ENCODE measurements at regions not wholly inside any gene's neighbourhood (a gene's known extent, or its start where the extent isn't known, plus 50 kb on each side); places are given as distances from the start of the nearest gene placed in this dataset.

GRCh38 chr2:201978986-201979385 lies 54.7 kb upstream of the FZD7 start:
- H3K36me3 ChIP-seq (ENCODE audit: control insufficient read depth, insufficient read depth, low read length), result no peaks in the 10 kb centered on the region
- H3K27me3 ChIP-seq (ENCODE audit: control insufficient read depth, insufficient read depth, low read length, poor library complexity, severe bottlenecking), result no peaks in the 10 kb centered on the region
- H3K4me3 Mint-ChIP-seq, result no peak overlapping the region
- DNase-seq, result no peak
- H3K27me3 Mint-ChIP-seq (ENCODE audit: insufficient read depth), result no peaks in the 10 kb centered on the region
- no peak overlapping the region for H3K27ac Mint-ChIP-seq
- no peak overlapping the region for H3K9ac ChIP-seq (ENCODE audit: extremely low read depth, low read length, poor library complexity, severe bottlenecking)
- H3K9me3 ChIP-seq (ENCODE audit: control insufficient read depth, low read length), result no peaks in the 10 kb centered on the region
- WGBS, 2 experiments (ENCODE audit: insufficient coverage in 1 of 2, insufficient read length in 1 of 2), result 94 to 100% methylated on average over 1 to 4 of the region's 4 CpGs
- peaks cover 40% of the 10 kb centered on the region for H3K4me1 Mint-ChIP-seq
- no peaks in the 10 kb centered on the region for H3K36me3 Mint-ChIP-seq (ENCODE audit: low read depth)
- TF ChIP-seq, protein P1, sequence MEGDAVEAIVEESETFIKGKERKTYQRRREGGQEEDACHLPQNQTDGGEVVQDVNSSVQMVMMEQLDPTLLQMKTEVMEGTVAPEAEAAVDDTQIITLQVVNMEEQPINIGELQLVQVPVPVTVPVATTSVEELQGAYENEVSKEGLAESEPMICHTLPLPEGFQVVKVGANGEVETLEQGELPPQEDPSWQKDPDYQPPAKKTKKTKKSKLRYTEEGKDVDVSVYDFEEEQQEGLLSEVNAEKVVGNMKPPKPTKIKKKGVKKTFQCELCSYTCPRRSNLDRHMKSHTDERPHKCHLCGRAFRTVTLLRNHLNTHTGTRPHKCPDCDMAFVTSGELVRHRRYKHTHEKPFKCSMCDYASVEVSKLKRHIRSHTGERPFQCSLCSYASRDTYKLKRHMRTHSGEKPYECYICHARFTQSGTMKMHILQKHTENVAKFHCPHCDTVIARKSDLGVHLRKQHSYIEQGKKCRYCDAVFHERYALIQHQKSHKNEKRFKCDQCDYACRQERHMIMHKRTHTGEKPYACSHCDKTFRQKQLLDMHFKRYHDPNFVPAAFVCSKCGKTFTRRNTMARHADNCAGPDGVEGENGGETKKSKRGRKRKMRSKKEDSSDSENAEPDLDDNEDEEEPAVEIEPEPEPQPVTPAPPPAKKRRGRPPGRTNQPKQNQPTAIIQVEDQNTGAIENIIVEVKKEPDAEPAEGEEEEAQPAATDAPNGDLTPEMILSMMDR (conservative IDR thresholded peaks at IDR 0.05), result no peak
- H3K9me3 Mint-ChIP-seq, result no peaks in the 10 kb centered on the region
- H3K4me3 ChIP-seq (ENCODE audit: low read length), result no peak overlapping the region
- peaks cover 10% of the 10 kb centered on the region for H3K4me1 ChIP-seq (ENCODE audit: control insufficient read depth, insufficient read depth, low read length)
- no peak overlapping the region for H3K27ac ChIP-seq (ENCODE audit: low read depth, low read length)

- no peak overlapping the region for H3K4me3 Mint-ChIP-seq
- H3K27ac Mint-ChIP-seq, result no peak overlapping the region
- TF ChIP-seq, protein P1 (conservative IDR thresholded peaks at IDR 0.05), result no peak
- DNase-seq, result no peak
- WGBS, 2 experiments (ENCODE audit: insufficient coverage in 1 of 2, insufficient read length in 1 of 2), result 93 to 97% methylated on average over 6 to 8 of the region's 8 CpGs
- Histone ChIP-seq H3K4me3 (ENCODE audit: low read length) (no peak overlapping the region), H3K36me3 (ENCODE audit: control insufficient read depth, insufficient read depth, low read length) (no peaks in the 10 kb centered on the region), H3K4me1 (ENCODE audit: control insufficient read depth, insufficient read depth, low read length) (peaks cover 5% of the 10 kb centered on the region), H3K9ac (ENCODE audit: extremely low read depth, low read length, poor library complexity, severe bottlenecking) (no peak overlapping the region), H3K27ac (ENCODE audit: low read depth, low read length) (no peak overlapping the region), H3K27me3 (ENCODE audit: control insufficient read depth, insufficient read depth, low read length, poor library complexity, severe bottlenecking) (no peaks in the 10 kb centered on the region), H3K9me3 (ENCODE audit: control insufficient read depth, low read length) (no peaks in the 10 kb centered on the region)
- H3K9me3 Mint-ChIP-seq, result no peaks in the 10 kb centered on the region
- H3K4me1 Mint-ChIP-seq, result peaks cover 27% of the 10 kb centered on the region
- no peaks in the 10 kb centered on the region for H3K27me3 Mint-ChIP-seq (ENCODE audit: insufficient read depth)
- no peaks in the 10 kb centered on the region for H3K36me3 Mint-ChIP-seq (ENCODE audit: low read depth)
Measured at GRCh38 chr2:201980389-201980821, 53.2 kb upstream of the FZD7 start.

DNA sequence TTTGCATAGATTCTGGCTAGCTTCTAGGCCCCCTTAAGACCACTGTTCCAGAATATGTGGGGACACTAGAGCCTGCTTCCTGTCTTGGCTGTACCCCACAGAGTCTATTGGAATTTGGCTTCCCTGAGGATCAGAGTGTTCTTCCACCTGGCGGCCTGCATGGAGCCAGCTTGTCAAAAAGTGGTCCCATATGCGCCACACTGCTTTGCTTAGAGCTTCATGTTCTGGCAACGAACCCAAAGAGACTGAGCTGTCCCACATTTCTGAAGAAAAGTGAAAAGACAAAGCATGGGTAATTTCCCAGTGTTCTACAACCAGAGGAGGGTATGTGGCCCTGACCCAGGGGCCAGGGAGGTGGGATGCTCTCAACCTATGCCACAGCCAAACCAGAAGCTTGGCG lies 52.7 kb upstream of the FZD7 start:
- Histone ChIP-seq H3K9me3 (ENCODE audit: control insufficient read depth, low read length) (no peaks in the 10 kb centered on the region), H3K27ac (ENCODE audit: low read depth, low read length) (no peak overlapping the region), H3K4me1 (ENCODE audit: control insufficient read depth, insufficient read depth, low read length) (peaks cover 4% of the 10 kb centered on the region), H3K9ac (ENCODE audit: extremely low read depth, low read length, poor library complexity, severe bottlenecking) (no peak overlapping the region), H3K4me3 (ENCODE audit: low read length) (no peak overlapping the region), H3K27me3 (ENCODE audit: control insufficient read depth, insufficient read depth, low read length, poor library complexity, severe bottlenecking) (no peaks in the 10 kb centered on the region), H3K36me3 (ENCODE audit: control insufficient read depth, insufficient read depth, low read length) (no peaks in the 10 kb centered on the region)
- Mint-ChIP-seq H3K4me3 (no peak overlapping the region), H3K27me3 (ENCODE audit: insufficient read depth) (no peaks in the 10 kb centered on the region), H3K27ac (no peak overlapping the region), H3K9me3 (no peaks in the 10 kb centered on the region), H3K36me3 (ENCODE audit: low read depth) (no peaks in the 10 kb centered on the region), H3K4me1 (peaks cover 22% of the 10 kb centered on the region)
- no peak for DNase-seq
- 92 to 97% methylated on average over 3 to 4 of the region's 4 CpGs for WGBS, 2 experiments (ENCODE audit: insufficient coverage in 1 of 2, insufficient read length in 1 of 2)
- TF ChIP-seq, protein P1 (conservative IDR thresholded peaks at IDR 0.05), result no peak
